NCI-H2227 (cell line): ENCODE measurements at regions not wholly inside any gene's neighbourhood (a gene's known extent, or its start where the extent isn't known, plus 50 kb on each side); places are given as distances from the start of the nearest gene placed in this dataset.

Experiments used
- DNase-seq: peaks from one replicate; lab custom pipeline; 2025; ENCODE audit not compliant: unreplicated experiment; lab: John Stamatoyannopoulos, UW

GRCh38 chr20:12020846-12021245 is 103.2 kb downstream of the BTBD3 start:
- no peak for DNase-seq

GRCh38 chr20:12022126-12022525 is 104.4 kb downstream of the BTBD3 start:
- DNase-seq = no peak

GRCh38 chr20:12023194-12023795 is 105.6 kb downstream of the BTBD3 start:
- no peak for DNase-seq

- DNase-seq = no peak
Measured at GRCh38 chr20:12028771-12029170, 111.1 kb downstream of the BTBD3 start.

- no peak for DNase-seq
Measured at GRCh38 chr20:12030470-12030869, 112.8 kb downstream of the BTBD3 start.

GRCh38 chr20:12036142-12036541 is 118.4 kb downstream of the BTBD3 start:
- no peak for DNase-seq

- DNase-seq = no peak
Measured at GRCh38 chr20:12037521-12037920, 119.8 kb downstream of the BTBD3 start.

- DNase-seq = no peak
Measured at GRCh38 chr20:12040261-12040660, 122.6 kb downstream of the BTBD3 start.

GRCh38 chr20:12044969-12045368 is 127.3 kb downstream of the BTBD3 start:
- no peak for DNase-seq

- DNase-seq = no peak
Measured at GRCh38 chr20:12047838-12048432, 130.2 kb downstream of the BTBD3 start.

GRCh38 chr20:12049125-12049524 is 131.4 kb downstream of the BTBD3 start:
- no peak for DNase-seq

GRCh38 chr20:12051206-12052163 is 133.8 kb downstream of the BTBD3 start:
- no peak for DNase-seq

- no peak for DNase-seq
Measured at GRCh38 chr20:12053353-12053752, 135.7 kb downstream of the BTBD3 start.

- no peak for DNase-seq
Measured at GRCh38 chr20:12054556-12054955, 136.9 kb downstream of the BTBD3 start.

GRCh38 chr20:12055161-12055560 is 137.5 kb downstream of the BTBD3 start:
- no peak for DNase-seq

GRCh38 chr20:12056839-12057238 is 139.1 kb downstream of the BTBD3 start:
- DNase-seq = no peak

- no peak for DNase-seq
Measured at GRCh38 chr20:12057778-12058177, 140.1 kb downstream of the BTBD3 start.

- no peak for DNase-seq
Measured at GRCh38 chr20:12058216-12058615, 140.5 kb downstream of the BTBD3 start.

GRCh38 chr20:12061466-12061865 is 143.8 kb downstream of the BTBD3 start:
- no peak for DNase-seq

- no peak for DNase-seq
Measured at GRCh38 chr20:12063106-12063684, 145.5 kb downstream of the BTBD3 start.

GRCh38 chr20:12064540-12064939 is 146.8 kb downstream of the BTBD3 start:
- DNase-seq = no peak

- DNase-seq = no peak
Measured at GRCh38 chr20:12067686-12068085, 150.0 kb downstream of the BTBD3 start.
